Ishikawa (cell line): ENCODE measurements at regions not wholly inside any gene's neighbourhood (a gene's known extent, or its start where the extent isn't known, plus 50 kb on each side); places are given as distances from the start of the nearest gene placed in this dataset.

Experiments used
- CEBPB ChIP-seq: IDR thresholded peaks from 2 replicates; pipeline ENCODE4 v1.6.1; 2012
- CREB1 ChIP-seq: IDR thresholded peaks from 2 replicates; pipeline ENCODE4 v1.6.1; 2012; ENCODE audit warnings: low read depth
- EP300 ChIP-seq: IDR thresholded peaks from 2 replicates; pipeline ENCODE4 v1.6.1; 2012; ENCODE audit warnings: borderline replicate concordance
- RAD21 ChIP-seq: IDR thresholded peaks from 2 replicates; pipeline ENCODE4 v1.6.1; 2012; ENCODE audit warnings: low read depth
- TAF1 ChIP-seq: IDR thresholded peaks from 2 replicates; pipeline ENCODE4 v1.6.1; 2012; ENCODE audit warnings: low read depth, mild to moderate bottlenecking
- USF1 ChIP-seq: IDR thresholded peaks from 2 replicates; pipeline ENCODE4 v1.6.1; 2012
- ZBTB7A ChIP-seq: IDR thresholded peaks from 2 replicates; pipeline ENCODE4 v1.6.1; 2012; ENCODE audit warnings: low read depth
- TF ChIP-seq, protein P1 (sequence below): IDR thresholded peaks from 2 replicates; pipeline ENCODE4 v1.6.1; 2012; ENCODE audit warnings: low read depth, mild to moderate bottlenecking
- TF ChIP-seq, protein P2 (sequence below): IDR thresholded peaks from 2 replicates; pipeline ENCODE4 v1.6.1; 2012

DNA sequence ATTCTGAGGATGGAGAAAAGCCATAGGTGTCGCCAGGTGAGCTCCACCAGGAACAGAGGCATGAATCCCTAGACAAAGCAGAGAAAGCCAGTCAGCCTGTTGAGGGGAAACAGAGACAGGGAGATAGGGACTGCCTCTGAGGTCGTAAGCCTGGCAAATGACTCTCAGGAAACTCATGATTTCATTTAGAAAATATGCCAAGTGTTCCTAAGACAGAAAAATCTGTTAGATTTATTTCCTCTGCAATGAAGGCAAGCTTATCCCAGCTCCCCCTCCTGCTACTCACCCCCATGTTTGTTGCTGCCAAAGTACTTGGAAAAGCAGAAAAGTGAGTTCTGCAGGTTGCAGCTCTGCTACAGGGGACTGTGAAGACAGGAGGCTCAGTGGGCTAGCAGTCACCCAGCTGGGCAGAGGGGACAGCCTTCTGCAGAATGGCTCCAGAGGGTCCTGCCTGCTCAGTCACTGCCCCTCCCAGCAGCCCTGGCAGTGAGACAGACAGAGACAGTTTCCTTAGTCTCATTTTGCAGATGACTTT is 184.3 kb downstream of the ADRA2A start:
- no peak for TF ChIP-seq CEBPB
- TF ChIP-seq, protein P1, sequence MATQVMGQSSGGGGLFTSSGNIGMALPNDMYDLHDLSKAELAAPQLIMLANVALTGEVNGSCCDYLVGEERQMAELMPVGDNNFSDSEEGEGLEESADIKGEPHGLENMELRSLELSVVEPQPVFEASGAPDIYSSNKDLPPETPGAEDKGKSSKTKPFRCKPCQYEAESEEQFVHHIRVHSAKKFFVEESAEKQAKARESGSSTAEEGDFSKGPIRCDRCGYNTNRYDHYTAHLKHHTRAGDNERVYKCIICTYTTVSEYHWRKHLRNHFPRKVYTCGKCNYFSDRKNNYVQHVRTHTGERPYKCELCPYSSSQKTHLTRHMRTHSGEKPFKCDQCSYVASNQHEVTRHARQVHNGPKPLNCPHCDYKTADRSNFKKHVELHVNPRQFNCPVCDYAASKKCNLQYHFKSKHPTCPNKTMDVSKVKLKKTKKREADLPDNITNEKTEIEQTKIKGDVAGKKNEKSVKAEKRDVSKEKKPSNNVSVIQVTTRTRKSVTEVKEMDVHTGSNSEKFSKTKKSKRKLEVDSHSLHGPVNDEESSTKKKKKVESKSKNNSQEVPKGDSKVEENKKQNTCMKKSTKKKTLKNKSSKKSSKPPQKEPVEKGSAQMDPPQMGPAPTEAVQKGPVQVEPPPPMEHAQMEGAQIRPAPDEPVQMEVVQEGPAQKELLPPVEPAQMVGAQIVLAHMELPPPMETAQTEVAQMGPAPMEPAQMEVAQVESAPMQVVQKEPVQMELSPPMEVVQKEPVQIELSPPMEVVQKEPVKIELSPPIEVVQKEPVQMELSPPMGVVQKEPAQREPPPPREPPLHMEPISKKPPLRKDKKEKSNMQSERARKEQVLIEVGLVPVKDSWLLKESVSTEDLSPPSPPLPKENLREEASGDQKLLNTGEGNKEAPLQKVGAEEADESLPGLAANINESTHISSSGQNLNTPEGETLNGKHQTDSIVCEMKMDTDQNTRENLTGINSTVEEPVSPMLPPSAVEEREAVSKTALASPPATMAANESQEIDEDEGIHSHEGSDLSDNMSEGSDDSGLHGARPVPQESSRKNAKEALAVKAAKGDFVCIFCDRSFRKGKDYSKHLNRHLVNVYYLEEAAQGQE: no peak
- TF ChIP-seq CREB1: no peak
- TF ChIP-seq TAF1: no peak
- no peak for TF ChIP-seq EP300
- TF ChIP-seq, protein P2, sequence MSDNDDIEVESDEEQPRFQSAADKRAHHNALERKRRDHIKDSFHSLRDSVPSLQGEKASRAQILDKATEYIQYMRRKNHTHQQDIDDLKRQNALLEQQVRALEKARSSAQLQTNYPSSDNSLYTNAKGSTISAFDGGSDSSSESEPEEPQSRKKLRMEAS: no peak
- no peak for TF ChIP-seq RAD21
- no peak for TF ChIP-seq USF1
- TF ChIP-seq ZBTB7A: no peak
